Psoas muscle (tissue), 7 donors: ENCODE measurements at regions not wholly inside any gene's neighbourhood (a gene's known extent, or its start where the extent isn't known, plus 50 kb on each side); places are given as distances from the start of the nearest gene placed in this dataset.
"Not testable (repeated sequence)": the region's sequence is repeated elsewhere in the genome, so short reads cannot be mapped to it uniquely, and the experiment has no call there.

Source experiments
- ATAC-seq, 4 donors: fragments of 200-7000 bp; cut with Tn5 transposase; one replicate each; pipeline ENCODE4 v1.9.1; 2020; ENCODE audit warnings: moderate library complexity in 3 of 4, mild to moderate bottlenecking in 2 of 4
- DNase-seq, 2 donors: peaks; one replicate each; pipeline ENCODE4 v3.0.0-alpha.2; 2020
- H3K27ac ChIP-seq: fragments of 200-600 bp; one replicate; pipeline ENCODE4 v1.8.0; 2022
- H3K27me3 ChIP-seq, 3 donors: fragments of 200-600 bp in 1 of 3; one replicate each; pipeline versions ENCODE4 v1.6.1 to v1.8.0; 2013 to 2022; ENCODE audit warnings: low read length in 2 of 3, mild to moderate bottlenecking in 2 of 3, moderate library complexity in 1 of 3; ENCODE audit not compliant: insufficient read depth in 3 of 3
- H3K36me3 ChIP-seq, 2 donors: fragments of 200-600 bp in 1 of 2; one replicate each; pipeline versions ENCODE4 v1.6.1 to v1.8.0; 2013 to 2022; ENCODE audit warnings: low read depth in 1 of 2, mild to moderate bottlenecking in 1 of 2, moderate library complexity in 1 of 2; ENCODE audit not compliant: insufficient read depth in 1 of 2
- H3K4me1 ChIP-seq: fragments of 200-600 bp; one replicate; pipeline ENCODE4 v1.8.0; 2022
- H3K4me3 ChIP-seq: fragments of 200-600 bp; one replicate; pipeline ENCODE4 v1.8.0; 2022; ENCODE audit warnings: mild to moderate bottlenecking
- H3K9me3 ChIP-seq: fragments of 200-600 bp; one replicate; pipeline ENCODE4 v1.8.0; 2022
- CTCF ChIP-seq: fragments of 200-600 bp; IDR thresholded peaks from one replicate; pipeline ENCODE4 v1.8.0; 2022; ENCODE audit warnings: antibody characterized with exemption
- WGBS, 3 donors: extraction: QIAGEN DNeasy Blood & Tissue Kit; methylation state at CpG; one replicate each; pipeline versions ENCODE4 v1.1.6 to v1.1.7; 2013; 5-methylcytosine and 5-hydroxymethylcytosine counted together
- intact Hi-C, 2 donors: fragments of 100-400 bp; cut with DNase I; formaldehyde crosslinking; loops; one replicate each; pipeline versions ENCODE4 v1.11.0 to v1.14.2; 2022
- donor health status: healthy with polysubstance abuse.
- donor health status: DM: no; HTN: no; CAD: no; lungs with moderate emphysema.
- donor health status: Bipolar disorder and iron deficiency.
- donor health status: healthy.
- donor health status: DM: yes; HTN: yes; CAD: no.
- donor health status: DM: no; HTN: no; CAD: no.
- donor health status: DM: yes; HTN: yes; CAD: no.

- H3K4me1 ChIP-seq, result no peaks in the 10 kb centered on the region
- ATAC-seq (peak in 2 of 4 donors; percentile 28 to 29), DNase-seq (peak; percentile 33 to 54)
- no peak overlapping the region for H3K27ac ChIP-seq
- no peaks in the 10 kb centered on the region for H3K9me3 ChIP-seq
- no peaks in the 10 kb centered on the region for H3K36me3 ChIP-seq
- no peaks in the 10 kb centered on the region for H3K27me3 ChIP-seq
- intact Hi-C loops, result loop anchor here (5.0 to 10.0 kb wide), 6 partner anchors 113 to 818 kb away; no protein-coding TSS in a partner anchor
- no peak overlapping the region for H3K4me3 ChIP-seq
- 50 to 57% (median 51%) methylated on average over 8 to 9 of the region's 9 CpGs for WGBS, 3 donors
- TF ChIP-seq CTCF, result no peak
These were observed 89.8 kb upstream of the CYRIA start for GRCh38 chr2:16755442-16755841.

- not testable (repeated sequence) for H3K27ac ChIP-seq, H3K4me1 ChIP-seq, ATAC-seq, H3K36me3 ChIP-seq, H3K9me3 ChIP-seq, H3K4me3 ChIP-seq, DNase-seq, H3K27me3 ChIP-seq
- WGBS, 3 donors, result 89 to 94% (median 93%) methylated on average over 1 of the region's 1 CpG
- intact Hi-C loops, result loop anchor here (10.0 kb wide), 2 partner anchors 218 to 228 kb away; no protein-coding TSS in a partner anchor
These were observed 87.4 kb upstream of the CYRIA start for GRCh38 chr2:16753025-16753424.

DNA sequence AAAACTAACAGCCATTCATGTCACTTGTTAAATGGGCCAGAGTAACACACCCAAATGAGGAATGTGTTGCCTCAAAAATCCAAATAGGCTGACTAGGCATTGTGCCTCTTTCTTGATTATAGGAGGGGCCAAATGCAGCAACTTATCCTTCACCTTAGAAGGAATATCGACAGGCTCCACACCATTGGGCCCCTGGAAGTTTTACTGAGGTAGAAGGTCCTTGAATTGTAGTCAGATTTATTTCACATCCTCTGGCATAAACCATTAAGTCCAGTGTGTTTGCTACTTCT is 85.2 kb upstream of the CYRIA start:
- intact Hi-C loops, result loop anchor here (10.0 kb wide), 2 partner anchors 216 to 226 kb away; no protein-coding TSS in a partner anchor
- not testable (repeated sequence) for H3K9me3 ChIP-seq, H3K27ac ChIP-seq, H3K27me3 ChIP-seq, ATAC-seq, H3K4me1 ChIP-seq, H3K36me3 ChIP-seq, DNase-seq, H3K4me3 ChIP-seq
- 93 to 97% (median 96%) methylated on average over 1 of the region's 1 CpG for WGBS, 3 donors

DNA sequence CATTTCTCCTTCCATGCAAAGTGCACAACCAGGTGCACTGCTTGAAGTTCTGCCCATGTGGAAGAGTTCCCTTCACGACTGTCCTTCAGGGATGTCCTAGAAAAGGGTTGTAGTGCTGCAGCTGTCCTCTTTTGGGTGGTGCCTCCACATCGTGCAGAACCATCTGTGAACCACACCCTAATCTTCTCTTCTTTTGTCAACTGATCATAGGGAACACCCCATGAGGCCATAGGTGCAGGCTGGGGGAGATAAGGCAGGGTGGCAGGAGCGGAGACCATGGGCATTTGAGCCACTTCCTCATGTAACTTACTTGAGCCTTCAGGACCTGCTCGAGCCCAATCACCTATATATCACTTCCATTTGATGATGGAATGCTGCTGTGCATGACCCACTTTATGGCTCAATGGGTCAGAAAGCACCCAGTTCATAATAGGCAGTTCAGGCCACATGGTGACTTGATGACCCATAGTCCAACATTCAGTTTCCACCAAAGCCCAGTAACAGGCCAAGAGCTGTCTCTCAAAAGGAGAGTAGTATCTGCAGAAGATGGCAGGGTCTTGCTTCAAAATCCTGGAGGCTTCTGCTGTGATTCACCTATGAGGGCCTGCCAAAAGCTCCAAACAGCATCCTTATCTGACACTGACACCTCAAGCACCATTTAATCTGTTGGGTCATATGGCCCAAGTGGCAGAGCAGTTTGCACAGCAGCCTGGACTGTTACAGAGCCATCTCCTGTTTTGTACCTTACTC is 84.7 kb upstream of the CYRIA start:
- Histone ChIP-seq H3K36me3 (no peaks in the 10 kb centered on the region), H3K27ac (no peak overlapping the region), H3K4me1 (no peaks in the 10 kb centered on the region), H3K4me3 (no peak overlapping the region), H3K9me3 (no peaks in the 10 kb centered on the region), H3K27me3 (no peaks in the 10 kb centered on the region)
- ATAC-seq (no peak), DNase-seq (no peak)
- TF ChIP-seq CTCF, result no peak
- intact Hi-C loops, result loop anchor here (10.0 kb wide), 2 partner anchors 216 to 226 kb away; no protein-coding TSS in a partner anchor
- WGBS, 3 donors, result 78 to 83% (median 82%) methylated on average over 4 of the region's 4 CpGs

DNA sequence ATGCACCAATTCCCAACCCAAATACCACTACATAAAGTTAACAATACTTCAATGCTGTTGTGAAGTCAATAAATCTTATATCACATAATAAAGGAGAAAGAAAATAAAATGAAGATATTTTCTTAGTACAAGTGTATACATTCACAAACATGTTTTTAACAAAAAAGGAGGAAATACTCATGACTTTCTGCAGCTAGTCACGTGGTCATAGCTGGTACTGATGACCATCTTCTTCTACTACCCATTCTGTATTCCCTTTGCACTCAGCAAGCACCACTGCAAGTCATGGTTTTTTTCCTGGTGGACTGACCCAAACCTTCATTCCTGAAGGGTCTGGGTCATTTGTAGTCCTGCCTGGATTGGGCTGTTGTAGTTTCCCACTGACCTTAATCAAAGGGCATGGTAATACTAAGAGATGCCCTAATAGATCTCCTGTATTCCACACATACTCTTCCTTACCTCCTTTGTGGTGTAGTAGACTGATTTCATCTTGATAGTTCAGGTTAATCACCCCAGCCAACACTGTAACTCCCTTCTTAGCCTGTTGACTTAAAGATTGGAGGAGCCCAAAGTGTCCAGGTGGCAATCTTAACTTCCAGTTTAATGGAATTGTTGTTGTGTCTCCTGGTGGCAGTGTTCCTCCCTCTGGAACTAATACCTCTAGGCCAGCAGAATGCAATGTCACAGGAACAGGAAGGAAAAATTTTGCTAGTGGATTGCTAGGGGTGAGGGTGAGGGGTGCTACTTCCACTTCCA is 83.1 kb upstream of the CYRIA start:
- H3K36me3 ChIP-seq, H3K4me1 ChIP-seq, H3K4me3 ChIP-seq, DNase-seq, H3K27me3 ChIP-seq, ATAC-seq, intact Hi-C loops, H3K27ac ChIP-seq, H3K9me3 ChIP-seq: not testable (repeated sequence)
- WGBS, 3 donors, result 81 to 100% (median 86%) methylated on average over 1 of the region's 1 CpG

DNA sequence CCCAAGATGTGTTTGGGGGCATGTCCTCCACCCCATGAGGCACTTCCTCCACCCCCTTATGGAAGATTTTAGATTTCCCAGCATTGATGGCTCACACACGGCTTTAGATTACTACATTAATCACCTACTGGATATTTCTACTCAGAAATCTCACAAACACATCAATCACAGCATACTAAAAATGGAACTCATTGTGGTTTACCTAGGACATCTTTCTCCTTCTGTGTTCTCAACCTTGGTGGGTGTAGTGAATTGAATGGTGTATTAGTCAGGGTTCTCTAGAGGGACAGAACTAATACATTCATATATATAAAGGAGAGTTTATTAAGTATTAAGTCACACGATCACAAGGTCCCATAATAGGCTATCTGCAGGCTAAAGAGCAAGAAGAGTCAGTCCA is 82.1 kb upstream of the CYRIA start:
- TF ChIP-seq CTCF, result no peak
- Histone ChIP-seq H3K27ac (no peak overlapping the region), H3K9me3 (no peaks in the 10 kb centered on the region), H3K27me3 (no peaks in the 10 kb centered on the region), H3K36me3 (no peaks in the 10 kb centered on the region), H3K4me3 (no peak overlapping the region), H3K4me1 (no peaks in the 10 kb centered on the region)
- no peak for ATAC-seq
- WGBS, 3 donors, result 88 to 97% (median 94%) methylated on average over 2 of the region's 2 CpGs
- intact Hi-C loops, result no loop called here
- no peak for DNase-seq
